ENCODE measurements at regions not wholly inside any gene's neighbourhood (a gene's known extent, or its start where the extent isn't known, plus 50 kb on each side); places are given as distances from the start of the nearest gene placed in this dataset.

- TF ChIP-seq ZFP30 (CRISPR knock-in tag; IDR thresholded peaks at IDR 0.05): no peak
- no peak for TF ChIP-seq ZNF8 (CRISPR knock-in tag; IDR thresholded peaks at IDR 0.05)
- TF ChIP-seq ESRRG (CRISPR knock-in tag; IDR thresholded peaks at IDR 0.05): no peak
- TF ChIP-seq ISL1 (CRISPR knock-in tag; IDR thresholded peaks at IDR 0.05): no peak
- no peak for TF ChIP-seq PPARA (CRISPR knock-in tag; IDR thresholded peaks at IDR 0.05; ENCODE audit: borderline replicate concordance)
- no peak for TF ChIP-seq ZNF70 (CRISPR knock-in tag; IDR thresholded peaks at IDR 0.05)
Observed at GRCh38 chr20:50286174-50286511, 95.5 kb downstream of the CEBPB start (continued).

GRCh38 chr20:50286609-50287008, 96.0 kb downstream of the CEBPB start:
- TF ChIP-seq, protein P1, sequence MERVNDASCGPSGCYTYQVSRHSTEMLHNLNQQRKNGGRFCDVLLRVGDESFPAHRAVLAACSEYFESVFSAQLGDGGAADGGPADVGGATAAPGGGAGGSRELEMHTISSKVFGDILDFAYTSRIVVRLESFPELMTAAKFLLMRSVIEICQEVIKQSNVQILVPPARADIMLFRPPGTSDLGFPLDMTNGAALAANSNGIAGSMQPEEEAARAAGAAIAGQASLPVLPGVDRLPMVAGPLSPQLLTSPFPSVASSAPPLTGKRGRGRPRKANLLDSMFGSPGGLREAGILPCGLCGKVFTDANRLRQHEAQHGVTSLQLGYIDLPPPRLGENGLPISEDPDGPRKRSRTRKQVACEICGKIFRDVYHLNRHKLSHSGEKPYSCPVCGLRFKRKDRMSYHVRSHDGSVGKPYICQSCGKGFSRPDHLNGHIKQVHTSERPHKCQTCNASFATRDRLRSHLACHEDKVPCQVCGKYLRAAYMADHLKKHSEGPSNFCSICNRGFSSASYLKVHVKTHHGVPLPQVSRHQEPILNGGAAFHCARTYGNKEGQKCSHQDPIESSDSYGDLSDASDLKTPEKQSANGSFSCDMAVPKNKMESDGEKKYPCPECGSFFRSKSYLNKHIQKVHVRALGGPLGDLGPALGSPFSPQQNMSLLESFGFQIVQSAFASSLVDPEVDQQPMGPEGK (CRISPR knock-in tag; IDR thresholded peaks at IDR 0.05; ENCODE audit: borderline replicate concordance): peak; percentile 70; the same call in 1 of the 2 replicates
- TF ChIP-seq SNAI2 (CRISPR knock-in tag; IDR thresholded peaks at IDR 0.05): no peak
- peak; percentile 82 for ATAC-seq

- TF ChIP-seq SNAI2 (CRISPR knock-in tag; IDR thresholded peaks at IDR 0.05) (no peak), PPARA (CRISPR knock-in tag; IDR thresholded peaks at IDR 0.05; ENCODE audit: borderline replicate concordance) (no peak), ZC3H10 (CRISPR knock-in tag; IDR thresholded peaks at IDR 0.05) (no peak), ISL1 (CRISPR knock-in tag; IDR thresholded peaks at IDR 0.05) (no peak), TOX (CRISPR knock-in tag; IDR thresholded peaks at IDR 0.05; ENCODE audit: borderline replicate concordance) (no peak), ESRRG (CRISPR knock-in tag; IDR thresholded peaks at IDR 0.05) (no peak), RARB (CRISPR knock-in tag; IDR thresholded peaks at IDR 0.05) (no peak), ARNTL (CRISPR knock-in tag; IDR thresholded peaks at IDR 0.05; ENCODE audit: borderline replicate concordance, low read depth) (no peak), ZNF70 (CRISPR knock-in tag; IDR thresholded peaks at IDR 0.05) (no peak), TCF4 (CRISPR knock-in tag; IDR thresholded peaks at IDR 0.05; ENCODE audit: borderline replicate concordance) (no peak)
- no peak for ATAC-seq
Observed at GRCh38 chr20:50287512-50287911, 96.9 kb downstream of the CEBPB start.

GRCh38 chr20:50288128-50288623, 97.5 kb downstream of the CEBPB start:
- ATAC-seq: no peak
- TF ChIP-seq ZFP30 (CRISPR knock-in tag; IDR thresholded peaks at IDR 0.05): no peak
- no peak for TF ChIP-seq RARB (CRISPR knock-in tag; IDR thresholded peaks at IDR 0.05)
- no peak for TF ChIP-seq ARNTL (CRISPR knock-in tag; IDR thresholded peaks at IDR 0.05; ENCODE audit: borderline replicate concordance, low read depth)
- no peak for TF ChIP-seq ZFP3 (CRISPR knock-in tag; IDR thresholded peaks at IDR 0.05)
- TF ChIP-seq TOX (CRISPR knock-in tag; IDR thresholded peaks at IDR 0.05; ENCODE audit: borderline replicate concordance): no peak
- TF ChIP-seq TCF4 (CRISPR knock-in tag; IDR thresholded peaks at IDR 0.05; ENCODE audit: borderline replicate concordance): no peak

GRCh38 chr20:50289581-50289980, 99.0 kb downstream of the CEBPB start:
- ATAC-seq: no peak
- TF ChIP-seq ZNF70 (CRISPR knock-in tag; IDR thresholded peaks at IDR 0.05) (no peak), SNAI2 (CRISPR knock-in tag; IDR thresholded peaks at IDR 0.05) (no peak), ZFP30 (CRISPR knock-in tag; IDR thresholded peaks at IDR 0.05) (no peak), PPARA (CRISPR knock-in tag; IDR thresholded peaks at IDR 0.05; ENCODE audit: borderline replicate concordance) (no peak), ZFP3 (CRISPR knock-in tag; IDR thresholded peaks at IDR 0.05) (no peak)

GRCh38 chr20:50290112-50290511, 99.5 kb downstream of the CEBPB start:
- ATAC-seq: no peak
- TF ChIP-seq ZFP3 (CRISPR knock-in tag; IDR thresholded peaks at IDR 0.05) (no peak), RARB (CRISPR knock-in tag; IDR thresholded peaks at IDR 0.05) (no peak)

- no peak for TF ChIP-seq ZFP30 (CRISPR knock-in tag; IDR thresholded peaks at IDR 0.05)
- no peak for TF ChIP-seq ZNF8 (CRISPR knock-in tag; IDR thresholded peaks at IDR 0.05)
- no peak for TF ChIP-seq ZNF70 (CRISPR knock-in tag; IDR thresholded peaks at IDR 0.05)
- TF ChIP-seq BACH2 (CRISPR knock-in tag; IDR thresholded peaks at IDR 0.05; ENCODE audit: borderline replicate concordance): no peak
- no peak for TF ChIP-seq TSHZ2 (CRISPR knock-in tag; IDR thresholded peaks at IDR 0.05)
- ATAC-seq: no peak
Observed at GRCh38 chr20:50290808-50291207, 100.2 kb downstream of the CEBPB start.

Measured in SK-N-SH treated with all-trans-retinoic acid at 6 μM for 48 hours (cell line).